MCF 10A (cell line): ENCODE measurements at regions not wholly inside any gene's neighbourhood (a gene's known extent, or its start where the extent isn't known, plus 50 kb on each side); places are given as distances from the start of the nearest gene placed in this dataset.

Source experiments
- BruUV-seq: library from RNA; stranded (reverse); fragments of 400-500 nt; replicated peaks from 2 replicates; lab custom pipeline; 2021; lab: Mats Ljungman, UMichigan
- CTCF ChIA-PET: fragments of 300-600 bp; sonication (Branson Sonifier 250); formaldehyde crosslinking; extraction: SDS; loops from one replicate; lab custom pipeline; 2021; ENCODE audit warnings: antibody characterized with exemption, inconsistent platforms; lab: Yijun Ruan, JAX
- POLR2A ChIA-PET: fragments of 300-600, 350-650 bp; sonication (Branson Sonifier 250); formaldehyde crosslinking; extraction: SDS; loops from one replicate; lab custom pipeline; 2020; ENCODE audit warnings: antibody characterized with exemption, inconsistent platforms; lab: Yijun Ruan, JAX
- DNase-seq: peaks from one replicate; pipeline ENCODE4 v3.0.0-alpha.2; 2018; ENCODE audit not compliant: unreplicated experiment
- H3K27ac Mint-ChIP-seq: one replicate; pipeline ENCODE4 v1.8.0; 2022; ENCODE audit warnings: mild to moderate bottlenecking, low read depth, mixed read lengths; ENCODE audit not compliant: unreplicated experiment
- H3K27me3 Mint-ChIP-seq: one replicate; pipeline ENCODE4 v1.8.0; 2022; ENCODE audit warnings: mixed read lengths; ENCODE audit not compliant: insufficient read depth, unreplicated experiment
- H3K36me3 Mint-ChIP-seq: one replicate; pipeline ENCODE4 v1.8.0; 2022; ENCODE audit warnings: mild to moderate bottlenecking, moderate library complexity, mixed read lengths; ENCODE audit not compliant: insufficient read depth, unreplicated experiment
- H3K4me1 Mint-ChIP-seq: one replicate; pipeline ENCODE4 v1.8.0; 2022; ENCODE audit warnings: mixed read lengths; ENCODE audit not compliant: insufficient read depth, unreplicated experiment
- H3K4me3 Mint-ChIP-seq: one replicate; pipeline ENCODE4 v1.8.0; 2022; ENCODE audit warnings: mild to moderate bottlenecking, moderate library complexity, mixed read lengths; ENCODE audit not compliant: unreplicated experiment
- H3K9me3 Mint-ChIP-seq: one replicate; pipeline ENCODE4 v1.8.0; 2022; ENCODE audit warnings: mixed read lengths; ENCODE audit not compliant: unreplicated experiment
- CTCF ChIP-seq: fragments of 200-600 bp; IDR thresholded peaks from one replicate; pipeline ENCODE4 v1.8.0; 2022; ENCODE audit warnings: antibody characterized with exemption, mild to moderate bottlenecking; ENCODE audit not compliant: unreplicated experiment
- intact Hi-C: fragments of 100-400 bp; cut with micrococcal nuclease; formaldehyde crosslinking; loops from 2 replicates; pipeline ENCODE4 v1.14.1; 2022

GRCh38 chr16:62665269-62665668, 629.0 kb upstream of the CDH8 start:
- no TSS peak for BruUV-seq
- ChIA-PET CTCF (no interaction called here), POLR2A (no interaction called here)
- Mint-ChIP-seq H3K9me3 (no peaks in the 10 kb centered on the region), H3K4me3 (no peak overlapping the region), H3K27me3 (no peaks in the 10 kb centered on the region), H3K36me3 (no peaks in the 10 kb centered on the region), H3K4me1 (no peaks in the 10 kb centered on the region), H3K27ac (no peak overlapping the region)
- DNase-seq = no peak
- intact Hi-C loops = no loop called here
- no peak for TF ChIP-seq CTCF

GRCh38 chr16:62664566-62664965, 628.3 kb upstream of the CDH8 start:
- H3K4me3 Mint-ChIP-seq = no peak overlapping the region
- BruUV-seq = no TSS peak
- no peak overlapping the region for H3K27ac Mint-ChIP-seq
- H3K36me3 Mint-ChIP-seq = no peaks in the 10 kb centered on the region
- ChIA-PET POLR2A (no interaction called here), CTCF (no interaction called here)
- no peaks in the 10 kb centered on the region for H3K4me1 Mint-ChIP-seq
- no peaks in the 10 kb centered on the region for H3K27me3 Mint-ChIP-seq
- no peaks in the 10 kb centered on the region for H3K9me3 Mint-ChIP-seq
- no peak for DNase-seq
- intact Hi-C loops = no loop called here
- no peak for TF ChIP-seq CTCF

- TF ChIP-seq CTCF = no peak
- Mint-ChIP-seq H3K4me3 (no peak overlapping the region), H3K27ac (no peak overlapping the region), H3K9me3 (no peaks in the 10 kb centered on the region), H3K27me3 (no peaks in the 10 kb centered on the region), H3K4me1 (no peaks in the 10 kb centered on the region), H3K36me3 (peaks cover 6% of the 10 kb centered on the region)
- no peak for DNase-seq
- ChIA-PET CTCF (no interaction called here), POLR2A (no interaction called here)
- intact Hi-C loops = no loop called here
- no TSS peak for BruUV-seq
Observed at GRCh38 chr16:62661435-62661834, 625.2 kb upstream of the CDH8 start.

GRCh38 chr16:62657116-62657515, 620.9 kb upstream of the CDH8 start:
- no peak overlapping the region for H3K27ac Mint-ChIP-seq
- H3K4me3 Mint-ChIP-seq = no peak overlapping the region
- H3K4me1 Mint-ChIP-seq = no peaks in the 10 kb centered on the region
- peaks cover 6% of the 10 kb centered on the region for H3K36me3 Mint-ChIP-seq
- BruUV-seq = no TSS peak
- intact Hi-C loops = no loop called here
- no peak for DNase-seq
- no peaks in the 10 kb centered on the region for H3K27me3 Mint-ChIP-seq
- no peaks in the 10 kb centered on the region for H3K9me3 Mint-ChIP-seq
- ChIA-PET POLR2A (no interaction called here), CTCF (interaction anchor here (0.6 to 0.7 kb wide), 2 partner anchors 49 to 303 kb away, joined by 4 to 6 read pairs; no protein-coding TSS in a partner anchor)
- no peak for TF ChIP-seq CTCF
